ENCODE measurements at regions not wholly inside any gene's neighbourhood (a gene's known extent, or its start where the extent isn't known, plus 50 kb on each side); places are given as distances from the start of the nearest gene placed in this dataset.
"Not testable (repeated sequence)": the region's sequence is repeated elsewhere in the genome, so short reads cannot be mapped to it uniquely, and the experiment has no call there.

GRCh38 chr9:115838417-115838816, 315.2 kb upstream of the PAPPA start:
- no peak overlapping the region for H3K4me3 ChIP-seq (ENCODE audit: low read length, poor library complexity, severe bottlenecking)

DNA sequence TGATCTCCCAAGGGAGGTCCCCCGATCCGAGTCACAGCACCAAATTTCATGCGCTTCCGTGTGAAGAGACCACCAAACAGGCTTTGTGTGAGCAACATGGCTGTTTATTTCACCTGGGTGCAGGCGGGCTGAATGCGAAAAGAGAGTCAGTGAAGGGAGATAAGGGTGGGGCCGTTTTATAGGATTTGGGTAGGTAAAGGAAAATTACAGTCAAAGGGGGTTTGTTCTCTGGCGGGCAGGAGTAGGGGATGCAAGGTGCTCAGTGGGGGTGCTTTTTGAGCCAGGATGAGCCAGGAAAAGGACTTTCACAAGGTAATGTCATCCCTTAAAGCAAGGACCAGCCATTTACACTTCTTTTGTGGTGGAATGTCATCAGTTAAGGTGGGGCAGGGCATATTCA, 309.2 kb upstream of the PAPPA start:
- not testable (repeated sequence) for H3K4me1 ChIP-seq (ENCODE audit: insufficient read depth, low read length, poor library complexity, severe bottlenecking); H3K79me2 ChIP-seq (ENCODE audit: insufficient read depth, low read length); H3K27me3 ChIP-seq (ENCODE audit: insufficient read depth, low read length, poor library complexity, severe bottlenecking); H2AFZ ChIP-seq (ENCODE audit: low read length); H3K9me2 ChIP-seq (replicated peaks; ENCODE audit: low read depth, low read length); H4K20me1 ChIP-seq (ENCODE audit: insufficient read depth, low read length, poor library complexity, severe bottlenecking); H3K4me3 ChIP-seq (ENCODE audit: low read length, poor library complexity, severe bottlenecking); H3K9me3 ChIP-seq (ENCODE audit: insufficient read depth, low read depth, low read length); H3K9ac ChIP-seq (ENCODE audit: low read depth, low read length, poor library complexity, severe bottlenecking); H3F3A ChIP-seq (ENCODE audit: low read depth); H3K4me2 ChIP-seq (ENCODE audit: low read depth, low read length, poor library complexity, severe bottlenecking); H3K36me3 ChIP-seq (ENCODE audit: insufficient read depth, low read length)

More at GRCh38 chr9:115838417-115838816, 315.2 kb upstream of the PAPPA start:
- Histone ChIP-seq H3K4me1 (ENCODE audit: insufficient read depth, low read length, poor library complexity, severe bottlenecking) (no peaks in the 10 kb centered on the region), H3F3A (ENCODE audit: low read depth) (no peaks in the 10 kb centered on the region), H3K36me3 (ENCODE audit: insufficient read depth, low read length) (no peaks in the 10 kb centered on the region), H3K27me3 (ENCODE audit: insufficient read depth, low read length, poor library complexity, severe bottlenecking) (no peaks in the 10 kb centered on the region), H3K9me3 (ENCODE audit: insufficient read depth, low read depth, low read length) (no peaks in the 10 kb centered on the region), H3K9ac (ENCODE audit: low read depth, low read length, poor library complexity, severe bottlenecking) (no peak overlapping the region), H3K4me2 (ENCODE audit: low read depth, low read length, poor library complexity, severe bottlenecking) (no peak overlapping the region), H4K20me1 (ENCODE audit: insufficient read depth, low read length, poor library complexity, severe bottlenecking) (no peaks in the 10 kb centered on the region), H3K9me2 (replicated peaks; ENCODE audit: low read depth, low read length) (no peaks in the 10 kb centered on the region), H2AFZ (ENCODE audit: low read length) (no peak overlapping the region), H3K79me2 (ENCODE audit: insufficient read depth, low read length) (no peaks in the 10 kb centered on the region)
- TF ChIP-seq CTCF (conservative IDR thresholded peaks at IDR 0.05; ENCODE audit: low read length) (no peak), EZH2phosphoT487 (IDR thresholded peaks at IDR 0.05; ENCODE audit: borderline replicate concordance) (no peak)

DNA sequence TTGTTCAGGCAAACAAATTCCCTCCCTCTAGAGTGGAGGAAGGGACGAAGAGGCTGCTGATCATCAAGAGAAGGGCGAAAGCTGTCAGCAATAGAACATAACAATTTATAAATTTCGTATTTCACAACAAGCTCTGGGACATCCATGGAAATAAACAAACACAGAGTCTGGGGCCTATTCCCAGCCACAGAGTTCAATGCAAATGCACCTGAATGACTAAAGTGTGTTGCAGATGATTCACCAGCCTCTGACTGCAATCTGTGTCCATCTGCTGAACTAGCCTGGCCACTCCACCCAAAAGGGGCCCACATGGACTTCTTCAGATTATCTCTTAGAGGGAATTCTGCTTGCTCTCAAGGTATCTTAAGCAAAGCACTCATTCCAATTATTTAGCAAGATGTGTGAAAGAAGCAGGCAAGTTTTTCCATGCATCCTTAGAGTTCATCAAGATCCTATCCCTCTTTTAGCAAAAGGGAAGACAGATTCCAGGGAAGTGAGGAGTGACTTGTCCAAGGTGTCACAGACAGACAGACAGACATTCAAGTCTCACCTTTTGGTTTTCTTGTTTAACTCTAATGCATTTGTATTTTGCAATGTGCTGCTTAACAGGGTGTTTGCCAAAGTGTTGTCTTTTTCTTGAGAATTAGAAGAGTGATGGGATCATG, 307.8 kb upstream of the PAPPA start:
- no peaks in the 10 kb centered on the region for H3K79me2 ChIP-seq (ENCODE audit: insufficient read depth, low read length)
- no peaks in the 10 kb centered on the region for H3K9me3 ChIP-seq (ENCODE audit: insufficient read depth, low read depth, low read length)
- no peaks in the 10 kb centered on the region for H3K27me3 ChIP-seq (ENCODE audit: insufficient read depth, low read length, poor library complexity, severe bottlenecking)
- H3K4me1 ChIP-seq (ENCODE audit: insufficient read depth, low read length, poor library complexity, severe bottlenecking), result no peaks in the 10 kb centered on the region
- H3K36me3 ChIP-seq (ENCODE audit: insufficient read depth, low read length), result no peaks in the 10 kb centered on the region
- no peak overlapping the region for H3K9ac ChIP-seq (ENCODE audit: low read depth, low read length, poor library complexity, severe bottlenecking)
- H3K9me2 ChIP-seq (replicated peaks; ENCODE audit: low read depth, low read length), result no peaks in the 10 kb centered on the region
- TF ChIP-seq EZH2phosphoT487 (IDR thresholded peaks at IDR 0.05; ENCODE audit: borderline replicate concordance) (no peak), CTCF (conservative IDR thresholded peaks at IDR 0.05; ENCODE audit: low read length) (no peak)
- H3F3A ChIP-seq (ENCODE audit: low read depth), result no peaks in the 10 kb centered on the region
- no peaks in the 10 kb centered on the region for H4K20me1 ChIP-seq (ENCODE audit: insufficient read depth, low read length, poor library complexity, severe bottlenecking)
- H3K4me3 ChIP-seq (ENCODE audit: low read length, poor library complexity, severe bottlenecking), result no peak overlapping the region
- H3K4me2 ChIP-seq (ENCODE audit: low read depth, low read length, poor library complexity, severe bottlenecking), result no peak overlapping the region
- no peak overlapping the region for H2AFZ ChIP-seq (ENCODE audit: low read length)

DNA sequence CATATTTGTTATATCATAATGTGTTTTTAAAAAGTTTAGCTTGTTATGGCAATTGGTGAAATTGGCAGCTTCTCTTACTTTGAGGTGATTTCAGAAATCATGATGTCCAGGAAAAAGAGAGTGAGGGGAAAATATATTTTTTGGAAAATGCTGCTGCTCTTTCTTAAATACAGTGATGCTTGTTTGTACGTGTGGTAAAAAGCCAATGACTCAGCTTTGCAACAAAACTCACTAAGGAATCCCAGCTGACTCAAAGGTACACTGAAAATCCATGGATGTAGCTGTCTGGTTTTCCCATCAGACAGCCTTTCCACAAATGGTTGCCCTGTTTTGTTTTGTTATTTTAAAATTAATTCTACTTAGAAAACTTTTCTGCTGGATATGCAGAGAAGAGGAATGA, 306.4 kb upstream of the PAPPA start:
- no peak overlapping the region for H2AFZ ChIP-seq (ENCODE audit: low read length)
- H3K9me3 ChIP-seq (ENCODE audit: insufficient read depth, low read depth, low read length), result no peaks in the 10 kb centered on the region
- no peaks in the 10 kb centered on the region for H3F3A ChIP-seq (ENCODE audit: low read depth)
- no peak overlapping the region for H3K4me2 ChIP-seq (ENCODE audit: low read depth, low read length, poor library complexity, severe bottlenecking)
- no peaks in the 10 kb centered on the region for H3K4me1 ChIP-seq (ENCODE audit: insufficient read depth, low read length, poor library complexity, severe bottlenecking)
- TF ChIP-seq CTCF (conservative IDR thresholded peaks at IDR 0.05; ENCODE audit: low read length) (no peak), EZH2phosphoT487 (IDR thresholded peaks at IDR 0.05; ENCODE audit: borderline replicate concordance) (no peak)
- no peak overlapping the region for H3K9ac ChIP-seq (ENCODE audit: low read depth, low read length, poor library complexity, severe bottlenecking)
- no peaks in the 10 kb centered on the region for H3K27me3 ChIP-seq (ENCODE audit: insufficient read depth, low read length, poor library complexity, severe bottlenecking)
- H3K9me2 ChIP-seq (replicated peaks; ENCODE audit: low read depth, low read length), result no peaks in the 10 kb centered on the region
- H4K20me1 ChIP-seq (ENCODE audit: insufficient read depth, low read length, poor library complexity, severe bottlenecking), result no peaks in the 10 kb centered on the region
- H3K79me2 ChIP-seq (ENCODE audit: insufficient read depth, low read length), result no peaks in the 10 kb centered on the region
- no peak overlapping the region for H3K4me3 ChIP-seq (ENCODE audit: low read length, poor library complexity, severe bottlenecking)
- no peaks in the 10 kb centered on the region for H3K36me3 ChIP-seq (ENCODE audit: insufficient read depth, low read length)

All from Loucy (cell line).